ENCODE measurements at regions not wholly inside any gene's neighbourhood (a gene's known extent, or its start where the extent isn't known, plus 50 kb on each side); places are given as distances from the start of the nearest gene placed in this dataset.

DNA sequence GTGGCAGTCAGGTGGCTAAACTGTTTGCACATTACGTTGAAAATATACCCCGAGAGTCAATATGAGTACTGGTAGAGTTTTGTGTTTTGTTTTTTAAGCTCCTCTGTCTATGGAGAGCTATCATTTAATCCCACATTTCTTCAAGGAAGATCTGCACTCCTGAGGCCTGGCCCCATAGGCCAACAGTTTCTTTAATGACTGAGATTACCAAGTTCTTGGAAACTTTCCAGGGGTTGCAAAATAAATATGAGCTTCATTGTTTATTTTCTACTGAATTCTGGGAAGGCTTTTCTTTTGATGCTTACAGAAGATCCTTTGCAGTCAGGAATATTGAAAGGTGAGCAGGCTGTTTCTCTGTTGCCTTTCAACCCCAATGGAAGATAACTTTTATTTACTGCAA is 452.0 kb downstream of the JRKL start:
- TF ChIP-seq POLR2A (IDR thresholded peaks at IDR 0.05; ENCODE audit: low read depth, low read length) (no peak), POLR2AphosphoS5 (IDR thresholded peaks at IDR 0.05; ENCODE audit: low read depth, low read length) (no peak), TAF1 (IDR thresholded peaks at IDR 0.05; ENCODE audit: low read depth, low read length) (no peak), PAX5 (IDR thresholded peaks at IDR 0.05; ENCODE audit: insufficient read depth, low read length, severe bottlenecking) (no peak), SPI1 (IDR thresholded peaks at IDR 0.05; ENCODE audit: low read depth, low read length) (no peak), POU2F2 (IDR thresholded peaks at IDR 0.05; ENCODE audit: low read depth, low read length) (no peak)

Measured in GM12891 (cell line).